ENCODE measurements at regions not wholly inside any gene's neighbourhood (a gene's known extent, or its start where the extent isn't known, plus 50 kb on each side); places are given as distances from the start of the nearest gene placed in this dataset.

DNA sequence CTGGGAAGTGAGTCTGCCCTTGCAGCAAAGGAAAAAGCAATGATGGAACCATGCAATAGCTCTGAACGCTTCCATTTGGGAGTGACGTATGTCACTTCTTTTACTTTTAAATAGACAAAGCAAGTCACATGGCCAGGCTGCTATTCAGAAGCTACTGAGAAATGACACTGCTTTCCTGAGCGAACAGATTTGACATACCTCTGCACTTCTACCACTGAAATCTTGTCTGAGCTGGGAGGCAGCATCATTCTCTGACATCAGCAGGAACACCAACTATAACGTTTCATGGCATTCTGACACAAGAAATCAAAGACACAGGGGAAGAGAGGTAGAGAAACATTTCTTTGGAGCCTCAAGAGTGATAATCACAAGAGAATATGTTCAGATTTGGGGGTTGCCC, 271.1 kb downstream of the SNX13 start:
- no peaks in the 10 kb centered on the region for H3K9me3 ChIP-seq
- H3K27me3 ChIP-seq = no peaks in the 10 kb centered on the region
- H3K27ac ChIP-seq = no peak overlapping the region
- TF ChIP-seq, protein P1, sequence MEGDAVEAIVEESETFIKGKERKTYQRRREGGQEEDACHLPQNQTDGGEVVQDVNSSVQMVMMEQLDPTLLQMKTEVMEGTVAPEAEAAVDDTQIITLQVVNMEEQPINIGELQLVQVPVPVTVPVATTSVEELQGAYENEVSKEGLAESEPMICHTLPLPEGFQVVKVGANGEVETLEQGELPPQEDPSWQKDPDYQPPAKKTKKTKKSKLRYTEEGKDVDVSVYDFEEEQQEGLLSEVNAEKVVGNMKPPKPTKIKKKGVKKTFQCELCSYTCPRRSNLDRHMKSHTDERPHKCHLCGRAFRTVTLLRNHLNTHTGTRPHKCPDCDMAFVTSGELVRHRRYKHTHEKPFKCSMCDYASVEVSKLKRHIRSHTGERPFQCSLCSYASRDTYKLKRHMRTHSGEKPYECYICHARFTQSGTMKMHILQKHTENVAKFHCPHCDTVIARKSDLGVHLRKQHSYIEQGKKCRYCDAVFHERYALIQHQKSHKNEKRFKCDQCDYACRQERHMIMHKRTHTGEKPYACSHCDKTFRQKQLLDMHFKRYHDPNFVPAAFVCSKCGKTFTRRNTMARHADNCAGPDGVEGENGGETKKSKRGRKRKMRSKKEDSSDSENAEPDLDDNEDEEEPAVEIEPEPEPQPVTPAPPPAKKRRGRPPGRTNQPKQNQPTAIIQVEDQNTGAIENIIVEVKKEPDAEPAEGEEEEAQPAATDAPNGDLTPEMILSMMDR (IDR thresholded peaks at IDR 0.05) = no peak
- no peaks in the 10 kb centered on the region for H3K36me3 ChIP-seq
- H3K4me1 ChIP-seq (ENCODE audit: control insufficient read depth in 1 of 2, insufficient read depth in 1 of 2, low read depth in 1 of 2, low read length in 1 of 2) = no peaks in the 10 kb centered on the region
- H3K4me3 ChIP-seq (ENCODE audit: low read depth in 1 of 2, low read length in 1 of 2) = no peak overlapping the region

DNA sequence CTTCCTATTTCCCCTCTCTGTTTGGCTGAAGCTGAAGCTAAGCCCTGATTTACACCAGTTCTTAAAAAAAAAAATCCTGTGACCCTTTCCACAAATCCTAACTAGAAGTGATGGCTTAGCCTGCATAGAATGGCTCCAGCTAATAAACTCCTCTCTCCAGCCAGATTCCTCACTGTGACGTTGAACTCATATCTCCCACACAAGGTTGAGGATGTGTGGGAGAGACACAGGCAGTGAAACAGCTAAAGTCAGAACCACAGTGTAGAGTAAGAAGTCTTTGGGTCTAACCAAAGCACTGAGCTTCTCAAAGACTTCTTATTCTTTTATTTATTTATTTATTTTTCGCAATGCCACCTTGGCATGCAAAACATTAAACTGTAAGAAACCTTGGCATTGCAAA, 268.3 kb downstream of the SNX13 start:
- TF ChIP-seq, protein P1 (IDR thresholded peaks at IDR 0.05) = no peak
- no peaks in the 10 kb centered on the region for H3K27me3 ChIP-seq

DNA sequence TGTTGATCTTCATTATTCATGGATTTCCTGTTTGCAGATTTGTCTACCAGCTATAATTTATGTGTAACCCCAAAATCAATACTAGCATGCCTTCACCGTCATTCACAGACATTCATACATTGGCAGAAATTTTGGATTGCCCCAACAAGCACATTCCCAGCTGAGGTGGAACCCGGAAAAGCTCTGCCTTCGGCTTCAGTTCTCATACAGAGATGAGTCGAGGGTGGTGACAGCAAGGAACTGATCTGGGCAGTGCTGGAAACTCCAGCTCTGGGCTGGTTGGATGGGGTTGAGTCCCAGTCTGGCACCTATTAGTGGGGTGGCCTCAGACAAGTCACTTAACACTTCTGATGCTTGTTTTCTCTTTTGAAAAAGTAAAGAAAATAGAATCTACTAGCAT, 267.5 kb downstream of the SNX13 start:
- TF ChIP-seq, protein P1 (IDR thresholded peaks at IDR 0.05) = no peak
- Histone ChIP-seq H3K27ac (no peak overlapping the region), H3K4me1 (ENCODE audit: control insufficient read depth in 1 of 2, insufficient read depth in 1 of 2, low read depth in 1 of 2, low read length in 1 of 2) (no peaks in the 10 kb centered on the region), H3K27me3 (no peaks in the 10 kb centered on the region), H3K4me3 (ENCODE audit: low read depth in 1 of 2, low read length in 1 of 2) (no peak overlapping the region), H3K36me3 (no peaks in the 10 kb centered on the region), H3K9me3 (no peaks in the 10 kb centered on the region)

More for the DNA sequence above, 268.3 kb downstream of the SNX13 start:
- H3K4me1 ChIP-seq (ENCODE audit: control insufficient read depth in 1 of 2, insufficient read depth in 1 of 2, low read depth in 1 of 2, low read length in 1 of 2) = no peaks in the 10 kb centered on the region
- H3K27ac ChIP-seq = no peak overlapping the region
- no peaks in the 10 kb centered on the region for H3K36me3 ChIP-seq
- H3K9me3 ChIP-seq = no peaks in the 10 kb centered on the region
- no peak overlapping the region for H3K4me3 ChIP-seq (ENCODE audit: low read depth in 1 of 2, low read length in 1 of 2)

DNA sequence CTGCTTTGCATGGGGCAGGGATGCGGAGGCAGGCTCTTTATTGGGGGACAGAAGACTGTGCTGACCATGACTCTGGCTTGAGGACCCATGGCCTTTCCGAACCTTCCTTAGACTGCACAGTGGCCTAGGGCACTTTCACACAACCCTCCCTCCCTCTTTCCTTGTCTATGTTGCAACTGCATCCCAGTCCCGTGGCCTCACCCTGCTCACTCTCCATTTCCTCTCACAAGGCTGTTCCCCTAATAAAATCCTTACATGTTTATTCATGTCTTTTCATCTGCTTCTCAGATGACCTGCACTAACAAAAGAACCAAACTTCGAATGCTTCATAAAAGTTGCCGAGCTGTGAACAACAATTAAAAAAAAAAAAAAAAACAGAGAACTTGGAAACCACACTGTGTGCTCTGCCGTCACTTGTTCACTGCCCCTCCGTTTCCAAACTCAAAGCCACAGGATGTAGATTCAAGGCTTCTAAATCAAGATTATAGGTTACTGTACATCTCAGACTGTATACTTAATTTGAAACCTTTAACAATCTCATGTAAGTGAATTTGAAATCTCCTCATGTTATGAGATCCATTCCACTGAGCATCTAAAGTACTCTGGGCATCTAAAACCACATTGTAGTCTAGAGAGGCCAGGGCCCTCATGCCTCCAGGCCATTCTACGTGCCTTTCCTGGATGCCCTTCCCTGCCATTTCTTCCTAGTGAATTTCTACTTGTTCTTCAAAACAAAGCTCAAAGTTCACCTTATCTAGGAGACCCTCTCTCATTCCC, 265.9 kb downstream of the SNX13 start:
- H3K36me3 ChIP-seq = no peaks in the 10 kb centered on the region
- no peaks in the 10 kb centered on the region for H3K4me1 ChIP-seq (ENCODE audit: control insufficient read depth in 1 of 2, insufficient read depth in 1 of 2, low read depth in 1 of 2, low read length in 1 of 2)
- H3K27ac ChIP-seq = no peak overlapping the region

DNA sequence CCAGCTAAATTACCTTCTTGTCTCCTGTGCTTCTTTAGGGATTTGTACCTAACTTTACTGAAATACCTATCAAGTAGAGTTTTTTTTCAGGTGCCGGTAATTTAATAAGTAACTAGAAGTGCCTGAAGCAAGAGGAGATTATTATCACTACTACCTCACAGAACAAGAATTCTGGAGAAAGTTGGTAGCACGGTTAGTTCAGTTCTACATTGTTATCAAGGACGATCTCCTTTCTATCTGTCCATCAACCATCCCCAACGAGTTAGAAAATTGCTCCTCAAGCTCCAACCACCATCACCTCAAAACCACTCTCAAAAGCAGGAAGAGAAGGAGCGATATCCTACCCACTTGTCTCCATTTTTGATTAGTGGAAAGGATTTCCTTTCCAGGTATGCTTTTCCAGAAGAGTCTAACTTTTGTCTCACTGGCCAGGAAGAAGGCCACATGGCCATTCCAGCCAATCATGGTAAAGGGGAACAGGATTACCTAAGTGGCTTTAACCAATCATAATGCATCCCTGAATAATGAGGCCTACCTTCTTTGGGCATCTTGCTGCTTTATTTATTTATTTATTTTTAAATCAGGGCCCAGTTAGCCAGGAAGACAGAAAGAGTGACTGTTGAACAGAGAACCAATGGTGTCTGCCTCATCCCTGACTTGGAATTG, 265.2 kb downstream of the SNX13 start:
- Histone ChIP-seq H3K36me3 (no peaks in the 10 kb centered on the region), H3K4me1 (ENCODE audit: control insufficient read depth in 1 of 2, insufficient read depth in 1 of 2, low read depth in 1 of 2, low read length in 1 of 2) (no peaks in the 10 kb centered on the region), H3K4me3 (ENCODE audit: low read depth in 1 of 2, low read length in 1 of 2) (no peak overlapping the region), H3K9me3 (no peaks in the 10 kb centered on the region), H3K27me3 (no peaks in the 10 kb centered on the region), H3K27ac (no peak overlapping the region)
- TF ChIP-seq, protein P1 (IDR thresholded peaks at IDR 0.05) = no peak

More for the DNA sequence above, 265.9 kb downstream of the SNX13 start:
- Histone ChIP-seq H3K9me3 (no peaks in the 10 kb centered on the region), H3K4me3 (ENCODE audit: low read depth in 1 of 2, low read length in 1 of 2) (no peak overlapping the region), H3K27me3 (no peaks in the 10 kb centered on the region)
- TF ChIP-seq, protein P1 (IDR thresholded peaks at IDR 0.05) = no peak
